HepG2 (cell line): ENCODE measurements at regions not wholly inside any gene's neighbourhood (a gene's known extent, or its start where the extent isn't known, plus 50 kb on each side); places are given as distances from the start of the nearest gene placed in this dataset.

ENCODE experiments used
- ATAC-seq: fragments of 200-7000 bp; cut with Tn5 transposase; 3 replicates; pipeline ENCODE4 v1.9.1; 2020; ENCODE audit warnings: mild to moderate bottlenecking, moderate library complexity
- BruUV-seq: library from RNA; stranded (reverse); fragments of 400-500 nt; replicated peaks from 2 replicates; lab custom pipeline; 2021; lab: Mats Ljungman, UMichigan
- CTCF ChIA-PET: fragments of 300-600 bp; formaldehyde crosslinking; extraction: SDS; loops from one replicate; lab custom pipeline; 2021; ENCODE audit warnings: low total read pairs, inconsistent platforms, low intra/inter-chr PET ratio; lab: Yijun Ruan, JAX
- POLR2A ChIA-PET: fragments of 350-600 bp; sonication (Branson Sonifier 250); formaldehyde crosslinking; loops from one replicate; lab custom pipeline; 2020; ENCODE audit warnings: antibody characterized with exemption, inconsistent platforms; lab: Yijun Ruan, JAX
- DNase-seq: peaks from one replicate; pipeline ENCODE4 v3.0.0-alpha.2; 2015; ENCODE audit warnings: low spot score
- FAIRE-seq: peaks from 3 replicates; lab custom pipeline; 2011; peaks lifted over from hg19 to GRCh38; lab: Jason Lieb, UNC
- H2AFZ ChIP-seq: one replicate; pipeline ENCODE4 v1.6.1; 2011; ENCODE audit warnings: low read length, inconsistent platforms
- H3K27ac ChIP-seq: fragments of 300-600 bp; 3 replicates; pipeline ENCODE4 v1.8.0; 2011; ENCODE audit warnings: mixed run types, mild to moderate bottlenecking, mixed read lengths, low read length, inconsistent platforms; ENCODE audit not compliant: insufficient read depth; ENCODE audit errors: extremely low read length
- H3K27me3 ChIP-seq, 2 experiments: fragments of 200-600 bp in 1 of 2; 2 replicates in 1 of 2; 3 replicates in 1 of 2; pipeline versions ENCODE4 v1.6.0 to v1.8.0; 2011; ENCODE audit warnings: low read length in 2 of 2, mild to moderate bottlenecking in 2 of 2, moderate library complexity in 2 of 2, inconsistent platforms in 1 of 2; ENCODE audit not compliant: insufficient read depth in 2 of 2, control insufficient read depth in 1 of 2
- H3K36me3 ChIP-seq, 2 experiments: fragments of 200-600 bp in 1 of 2; replicated peaks in 1 of 2; 2 replicates in 1 of 2; 3 replicates in 1 of 2; pipeline versions ENCODE4 v1.5.1 to v1.8.0; 2011; ENCODE audit warnings: low read length in 2 of 2, inconsistent platforms in 1 of 2; ENCODE audit not compliant: insufficient read depth in 2 of 2, control insufficient read depth in 1 of 2
- H3K4me1 ChIP-seq: 2 replicates; pipeline ENCODE4 v1.5.1; 2012; ENCODE audit warnings: low read length, inconsistent platforms; ENCODE audit not compliant: insufficient read depth
- H3K4me2 ChIP-seq: 2 replicates; pipeline ENCODE4 v1.6.0; 2011; ENCODE audit warnings: low read depth, low read length, inconsistent platforms
- H3K4me3 ChIP-seq, 3 experiments: fragments of 200-600 bp in 1 of 3; sonication (generic), shearing (Covaris generic) in 1 of 3; replicated peaks in 1 of 3; 2 replicates each; pipeline ENCODE4 v1.5.1; 2011 to 2016; ENCODE audit warnings: low read length in 3 of 3, inconsistent platforms in 2 of 3, low read depth in 2 of 3, mild to moderate bottlenecking in 2 of 3, control low read depth in 1 of 3, mixed read lengths in 1 of 3; ENCODE audit not compliant: insufficient read depth in 1 of 3
- H3K79me2 ChIP-seq: one replicate; pipeline ENCODE4 v1.6.1; 2011; ENCODE audit warnings: low read length, inconsistent platforms; ENCODE audit not compliant: insufficient read depth
- H3K9ac ChIP-seq: 2 replicates; pipeline ENCODE4 v1.6.0; 2011; ENCODE audit warnings: mild to moderate bottlenecking, low read depth, low read length, inconsistent platforms; ENCODE audit not compliant: insufficient read depth
- H3K9me3 ChIP-seq: 2 replicates; pipeline ENCODE4 v1.5.1; 2012; ENCODE audit warnings: mild to moderate bottlenecking, low read length
- H4K20me1 ChIP-seq: 2 replicates; pipeline ENCODE4 v1.6.0; 2011; ENCODE audit warnings: inconsistent platforms, mild to moderate bottlenecking, low read length, moderate library complexity; ENCODE audit not compliant: insufficient read depth
- BHLHE40 ChIP-seq: IDR thresholded peaks from 2 replicates; pipeline ENCODE4 v1.6.1; 2011; ENCODE audit warnings: low read length, improper control_type of control experiment
- CENPBD1 ChIP-seq: sonication (generic); formaldehyde crosslinking; IDR thresholded peaks from 2 replicates; pipeline ENCODE4 v1.8.0; 2022; ENCODE audit warnings: missing genetic modification reagents, low read depth, mild to moderate bottlenecking, borderline replicate concordance
- FOXK2 ChIP-seq: fragments of 450-650 bp; IDR thresholded peaks from 2 replicates; pipeline ENCODE4 v1.6.1; 2016
- HDAC2 ChIP-seq: sonication (generic); formaldehyde crosslinking; IDR thresholded peaks from 2 replicates; pipeline ENCODE4 v1.4.0; 2020; ENCODE audit warnings: missing genetic modification reagents
- JUN ChIP-seq: sonication (generic); formaldehyde crosslinking; IDR thresholded peaks from 2 replicates; pipeline ENCODE4 v1.4.0; 2020; ENCODE audit warnings: mild to moderate bottlenecking, missing genetic modification reagents
- KIAA2018 ChIP-seq: sonication (generic); formaldehyde crosslinking; IDR thresholded peaks from 2 replicates; pipeline ENCODE4 v1.5.0; 2020; ENCODE audit warnings: mild to moderate bottlenecking, missing genetic modification reagents, borderline replicate concordance
- MYNN ChIP-seq: sonication (generic); formaldehyde crosslinking; IDR thresholded peaks from 2 replicates; pipeline ENCODE4 v1.4.0; 2020; ENCODE audit warnings: mild to moderate bottlenecking, low read depth, missing genetic modification reagents
- PAF1 ChIP-seq: IDR thresholded peaks from 2 replicates; pipeline ENCODE4 v1.6.1; 2016; ENCODE audit warnings: missing genetic modification reagents, missing compliant biosample characterization
- PAWR ChIP-seq: sonication (generic); formaldehyde crosslinking; IDR thresholded peaks from 2 replicates; pipeline ENCODE4 v1.4.0; 2020; ENCODE audit warnings: missing genetic modification reagents, mild to moderate bottlenecking, borderline replicate concordance
- SP140L ChIP-seq: sonication (generic); formaldehyde crosslinking; IDR thresholded peaks from 2 replicates; pipeline ENCODE4 v1.4.0; 2020; ENCODE audit warnings: missing genetic modification reagents, borderline replicate concordance
- ZNF44 ChIP-seq: sonication (generic); formaldehyde crosslinking; IDR thresholded peaks from 2 replicates; pipeline ENCODE4 v1.5.1; 2020; ENCODE audit warnings: mild to moderate bottlenecking, missing genetic modification reagents
- ZNF484 ChIP-seq: sonication (generic); formaldehyde crosslinking; IDR thresholded peaks from 2 replicates; pipeline ENCODE4 v1.5.1; 2020; ENCODE audit warnings: mild to moderate bottlenecking, low read depth, missing genetic modification reagents, borderline replicate concordance
- WGBS: methylation state at CpG from one replicate; pipeline ENCODE4 v1.1.6; 2017; ENCODE audit warnings: low lambda C conversion rate; 5-methylcytosine and 5-hydroxymethylcytosine counted together
- in situ Hi-C: cut with HindIII; loops from 2 replicates; pipeline ENCODE4 v1.10.0; 2017; ENCODE audit warnings: low pct_unique_long_range_greater_than_20kb; ENCODE audit not compliant: extremely low pct_ligation_motif_present
- intact Hi-C: fragments of 100-400 bp; cut with micrococcal nuclease; formaldehyde crosslinking; loops from one replicate; pipeline ENCODE4 v1.10.0; 2022; ENCODE audit not compliant: unreplicated experiment

- TF ChIP-seq KIAA2018 (CRISPR knock-in tag): no peak
These were observed 205.0 kb downstream of the UBE3A start (continued) for GRCh38 chr15:25233766-25234350.

GRCh38 chr15:25234831-25235230 lies 204.0 kb downstream of the UBE3A start:
- H3K4me2 ChIP-seq: no peak overlapping the region
- no peak overlapping the region for H3K9ac ChIP-seq
- H3K9me3 ChIP-seq: peaks cover 100% of the 10 kb centered on the region
- DNase-seq (no peak), ATAC-seq (no peak), FAIRE-seq (no peak)
- intact Hi-C loops (no loop called here), in situ Hi-C loops (no loop called here)
- BruUV-seq: no TSS peak
- no peaks in the 10 kb centered on the region for H3K4me1 ChIP-seq
- no peaks in the 10 kb centered on the region for H4K20me1 ChIP-seq
- no peaks in the 10 kb centered on the region for H3K36me3 ChIP-seq
- no peak overlapping the region for H3K27ac ChIP-seq
- H3K79me2 ChIP-seq: no peaks in the 10 kb centered on the region
- H3K4me3 ChIP-seq: no peak overlapping the region
- H2AFZ ChIP-seq: no peak overlapping the region
- CTCF ChIA-PET: no interaction called here
- WGBS: 8% methylated on average over 2 of the region's 9 CpGs
- POLR2A ChIA-PET: no interaction called here
- no peaks in the 10 kb centered on the region for H3K27me3 ChIP-seq
- TF ChIP-seq PAWR (no peak), ZNF44 (CRISPR knock-in tag) (no peak), JUN (CRISPR knock-in tag) (no peak), HDAC2 (CRISPR knock-in tag) (no peak), SP140L (no peak), MYNN (CRISPR knock-in tag) (no peak), ZNF484 (CRISPR knock-in tag) (no peak), CENPBD1 (CRISPR knock-in tag) (no peak), FOXK2 (no peak), PAF1 (no peak), BHLHE40 (no peak)
